ENCODE measurements at regions not wholly inside any gene's neighbourhood (a gene's known extent, or its start where the extent isn't known, plus 50 kb on each side); places are given as distances from the start of the nearest gene placed in this dataset.
"Not testable (repeated sequence)": the region's sequence is repeated elsewhere in the genome, so short reads cannot be mapped to it uniquely, and the experiment has no call there.

GRCh38 chr5:127187706-127188105, 102.9 kb upstream of the MEGF10 start:
- Histone ChIP-seq H3K4me1 (no peaks in the 10 kb centered on the region), H3K36me3 (no peaks in the 10 kb centered on the region), H3K27ac (no peak overlapping the region), H3K27me3 (no peaks in the 10 kb centered on the region), H3K4me3 (no peak overlapping the region), H3K9me3 (no peaks in the 10 kb centered on the region)
- TF ChIP-seq, protein P1, sequence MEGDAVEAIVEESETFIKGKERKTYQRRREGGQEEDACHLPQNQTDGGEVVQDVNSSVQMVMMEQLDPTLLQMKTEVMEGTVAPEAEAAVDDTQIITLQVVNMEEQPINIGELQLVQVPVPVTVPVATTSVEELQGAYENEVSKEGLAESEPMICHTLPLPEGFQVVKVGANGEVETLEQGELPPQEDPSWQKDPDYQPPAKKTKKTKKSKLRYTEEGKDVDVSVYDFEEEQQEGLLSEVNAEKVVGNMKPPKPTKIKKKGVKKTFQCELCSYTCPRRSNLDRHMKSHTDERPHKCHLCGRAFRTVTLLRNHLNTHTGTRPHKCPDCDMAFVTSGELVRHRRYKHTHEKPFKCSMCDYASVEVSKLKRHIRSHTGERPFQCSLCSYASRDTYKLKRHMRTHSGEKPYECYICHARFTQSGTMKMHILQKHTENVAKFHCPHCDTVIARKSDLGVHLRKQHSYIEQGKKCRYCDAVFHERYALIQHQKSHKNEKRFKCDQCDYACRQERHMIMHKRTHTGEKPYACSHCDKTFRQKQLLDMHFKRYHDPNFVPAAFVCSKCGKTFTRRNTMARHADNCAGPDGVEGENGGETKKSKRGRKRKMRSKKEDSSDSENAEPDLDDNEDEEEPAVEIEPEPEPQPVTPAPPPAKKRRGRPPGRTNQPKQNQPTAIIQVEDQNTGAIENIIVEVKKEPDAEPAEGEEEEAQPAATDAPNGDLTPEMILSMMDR (IDR thresholded peaks at IDR 0.05): no peak
- TF ChIP-seq POLR2A (IDR thresholded peaks at IDR 0.05): no peak
- 72 to 75% methylated on average over 5 of the region's 5 CpGs for WGBS, 2 donors
- intact Hi-C loops (cut with DNase I): no loop called here
- no peak for DNase-seq

- WGBS, 2 donors: 83 to 94% methylated on average over 3 of the region's 3 CpGs
- Histone ChIP-seq H3K36me3 (no peaks in the 10 kb centered on the region), H3K4me3 (no peak overlapping the region), H3K27me3 (no peaks in the 10 kb centered on the region), H3K9me3 (no peaks in the 10 kb centered on the region), H3K27ac (no peak overlapping the region), H3K4me1 (no peaks in the 10 kb centered on the region)
- intact Hi-C loops (cut with DNase I): no loop called here
- TF ChIP-seq POLR2A (IDR thresholded peaks at IDR 0.05): no peak
- TF ChIP-seq, protein P1 (IDR thresholded peaks at IDR 0.05): no peak
- DNase-seq: no peak
Observed at GRCh38 chr5:127192150-127192549, 98.4 kb upstream of the MEGF10 start.

DNA sequence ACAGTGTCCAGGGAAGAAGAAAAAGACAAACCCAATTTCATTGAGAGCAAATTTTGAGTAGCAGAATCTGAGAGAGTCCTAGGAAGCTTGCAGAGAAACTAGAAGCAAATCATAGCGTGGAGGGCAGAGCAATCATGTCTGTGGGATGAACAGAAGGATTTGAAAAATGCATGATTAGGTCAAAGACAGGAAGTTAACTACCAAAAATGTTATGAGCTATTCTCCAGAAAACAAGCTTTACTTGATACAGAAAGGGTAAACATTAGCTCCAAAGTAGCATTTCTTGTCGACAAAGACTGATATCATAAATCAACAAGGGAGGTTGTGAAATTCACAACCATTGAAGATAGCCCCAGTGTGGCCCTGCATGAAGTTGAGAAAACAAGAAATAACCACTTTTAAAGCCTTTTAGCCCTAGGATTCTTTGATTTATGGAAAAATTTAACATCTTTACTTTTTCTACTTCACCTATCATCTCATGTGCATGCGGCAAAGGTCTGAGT, 97.7 kb upstream of the MEGF10 start:
- H3K9me3 ChIP-seq: no peaks in the 10 kb centered on the region
- WGBS, 2 donors: 48 to 49% methylated on average over 3 of the region's 3 CpGs
- no peak overlapping the region for H3K4me3 ChIP-seq
- intact Hi-C loops (cut with DNase I): no loop called here
- no peak overlapping the region for H3K27ac ChIP-seq
- TF ChIP-seq, protein P1 (IDR thresholded peaks at IDR 0.05): no peak
- TF ChIP-seq POLR2A (IDR thresholded peaks at IDR 0.05): no peak
- no peaks in the 10 kb centered on the region for H3K4me1 ChIP-seq
- H3K36me3 ChIP-seq: no peaks in the 10 kb centered on the region
- no peak for DNase-seq
- no peaks in the 10 kb centered on the region for H3K27me3 ChIP-seq

GRCh38 chr5:127196042-127196441, 94.6 kb upstream of the MEGF10 start:
- Histone ChIP-seq H3K9me3 (no peaks in the 10 kb centered on the region), H3K4me1 (no peaks in the 10 kb centered on the region), H3K27me3 (no peaks in the 10 kb centered on the region), H3K27ac (no peak overlapping the region), H3K4me3 (no peak overlapping the region), H3K36me3 (no peaks in the 10 kb centered on the region)
- DNase-seq: no peak
- TF ChIP-seq POLR2A (IDR thresholded peaks at IDR 0.05): no peak
- TF ChIP-seq, protein P1 (IDR thresholded peaks at IDR 0.05): no peak
- 79 to 86% methylated on average over 1 of the region's 1 CpG for whole genome bisulfite sequencing, 2 donors
- intact Hi-C loops (cut with DNase I): no loop called here

GRCh38 chr5:127197402-127198167, 93.0 kb upstream of the MEGF10 start:
- H3K4me1 ChIP-seq; DNase-seq; H3K36me3 ChIP-seq; H3K27ac ChIP-seq; H3K9me3 ChIP-seq; H3K4me3 ChIP-seq; intact Hi-C loops (cut with DNase I); H3K27me3 ChIP-seq: not testable (repeated sequence)
- WGBS, 2 donors: 57% methylated on average over 2 of the region's 4 CpGs; no CpG with 5 or more reads in 1 of the 2 donors

- H3K9me3 ChIP-seq; H3K4me1 ChIP-seq; H3K27me3 ChIP-seq; H3K27ac ChIP-seq; intact Hi-C loops (cut with DNase I); H3K4me3 ChIP-seq; H3K36me3 ChIP-seq; DNase-seq: not testable (repeated sequence)
- WGBS, 2 donors: 88 to 90% methylated on average over 4 of the region's 4 CpGs
Observed at GRCh38 chr5:127202738-127203137, 87.9 kb upstream of the MEGF10 start.

Data from esophagus squamous epithelium (tissue), 5 donors.